K562 (cell line): ENCODE measurements at regions not wholly inside any gene's neighbourhood (a gene's known extent, or its start where the extent isn't known, plus 50 kb on each side); places are given as distances from the start of the nearest gene placed in this dataset.
A peak's percentile ranks its signal among the peaks of the same experiment; 100 is the strongest.

ENCODE experiments used
- ARHGAP35 ChIP-seq: fragments of 450-650 bp; IDR thresholded peaks from 2 replicates; pipeline ENCODE4 v1.6.1; 2018; ENCODE audit not compliant: partially characterized antibody
- E2F4 ChIP-seq: sonication (generic); formaldehyde crosslinking; IDR thresholded peaks from 2 replicates; pipeline ENCODE4 v1.8.0; 2022; ENCODE audit warnings: mild to moderate bottlenecking, low read depth, missing genetic modification reagents
- FOXP1 ChIP-seq: sonication (generic); formaldehyde crosslinking; IDR thresholded peaks from 2 replicates; pipeline ENCODE4 v1.8.0; 2022; ENCODE audit warnings: mild to moderate bottlenecking, missing genetic modification reagents
- GATAD2A ChIP-seq: fragments of 450-650 bp; IDR thresholded peaks from 2 replicates; pipeline ENCODE4 v1.6.1; 2017
- GTF2E2 ChIP-seq: fragments of 200-800 bp; sonication (Bioruptor generic); IDR thresholded peaks from 2 replicates; pipeline ENCODE4 v1.6.1; 2016; ENCODE audit warnings: missing genetic modification characterization, missing compliant biosample characterization
- HDAC6 ChIP-seq: IDR thresholded peaks from 2 replicates; pipeline ENCODE4 v1.6.1; 2012; ENCODE audit warnings: low read depth, mild to moderate bottlenecking, control low read depth, inconsistent platforms, low read length, moderate library complexity
- HLTF ChIP-seq: fragments of 450-650 bp; IDR thresholded peaks from 2 replicates; pipeline ENCODE4 v1.6.1; 2016
- HMGN3 ChIP-seq: IDR thresholded peaks from 2 replicates; pipeline ENCODE4 v1.6.1; 2011; ENCODE audit warnings: borderline replicate concordance, low read depth, mild to moderate bottlenecking, mixed read lengths, low read length; ENCODE audit not compliant: insufficient read length; ENCODE audit errors: extremely low read depth
- KDM1A ChIP-seq, 2 experiments: fragments of 450-650 bp; IDR thresholded peaks; 2 replicates each; pipeline ENCODE4 v1.6.1; 2016; ENCODE audit warnings: mild to moderate bottlenecking in 2 of 2
- MNT ChIP-seq, 2 experiments: fragments of 450-650 bp; conservative IDR thresholded peaks; 2 replicates each; pipeline ENCODE4 v1.6.1; 2017; ENCODE audit warnings: mild to moderate bottlenecking in 2 of 2, moderate library complexity in 2 of 2
- MTF1 ChIP-seq: fragments of 250-450 bp; sonication (Bioruptor Pico); IDR thresholded peaks from 2 replicates; pipeline ENCODE4 v1.9.0; 2021; ENCODE audit warnings: moderate library complexity, mild to moderate bottlenecking, inconsistent platforms, borderline replicate concordance
- NCOA6 ChIP-seq: fragments of 450-650 bp; IDR thresholded peaks from 2 replicates; pipeline ENCODE4 v1.6.1; 2017; ENCODE audit warnings: mild to moderate bottlenecking
- POLR2G ChIP-seq: fragments of 200-400 bp; formaldehyde crosslinking; IDR thresholded peaks from 2 replicates; pipeline ENCODE4 v1.6.1; 2017; ENCODE audit warnings: low read depth, mild to moderate bottlenecking, antibody characterized with exemption, low read length, moderate library complexity
- POLR3G ChIP-seq: IDR thresholded peaks from 2 replicates; pipeline ENCODE4 v1.6.1; 2011; ENCODE audit not compliant: insufficient read length, insufficient replicate concordance; ENCODE audit errors: extremely low read depth
- POU5F1 ChIP-seq: fragments of 150-350 bp; IDR thresholded peaks from 2 replicates; pipeline ENCODE4 v1.6.1; 2014; ENCODE audit warnings: borderline replicate concordance, low read length, low read depth, mild to moderate bottlenecking; ENCODE audit not compliant: partially characterized antibody
- PPARD ChIP-seq: fragments of 250-450 bp; sonication (Bioruptor Pico); IDR thresholded peaks from 2 replicates; pipeline ENCODE4 v1.8.0; 2022; ENCODE audit warnings: inconsistent platforms, mild to moderate bottlenecking, moderate library complexity
- SLC30A9 ChIP-seq: fragments of 250-450 bp; sonication (Bioruptor Pico); IDR thresholded peaks from 2 replicates; pipeline ENCODE4 v1.8.0; 2022; ENCODE audit warnings: mild to moderate bottlenecking, moderate library complexity
- SMAD1 ChIP-seq: fragments of 150-350 bp; IDR thresholded peaks from 2 replicates; pipeline ENCODE4 v1.6.1; 2014; ENCODE audit warnings: low read length, low read depth; ENCODE audit not compliant: partially characterized antibody
- TCF7L2 ChIP-seq: fragments of 150-350 bp; IDR thresholded peaks from 2 replicates; pipeline ENCODE4 v1.6.1; 2016; ENCODE audit warnings: low read depth, mild to moderate bottlenecking, low read length, moderate library complexity
- TRIM28 ChIP-seq: fragments of 450-650 bp; IDR thresholded peaks from 2 replicates; pipeline ENCODE4 v1.6.1; 2017
- ZNF197 ChIP-seq: fragments of 200-800 bp; sonication (Bioruptor generic); IDR thresholded peaks from 2 replicates; pipeline ENCODE4 v1.6.1; 2016; ENCODE audit warnings: low read depth, missing genetic modification characterization, missing compliant biosample characterization
- ZNF764 ChIP-seq: fragments of 250-450 bp; sonication (Bioruptor Pico); IDR thresholded peaks from 2 replicates; pipeline ENCODE4 v1.4.0; 2020; ENCODE audit warnings: low read depth, mild to moderate bottlenecking, moderate library complexity
- ZNF830 ChIP-seq: fragments of 250-450 bp; sonication (Bioruptor Pico); IDR thresholded peaks from 2 replicates; pipeline ENCODE4 v1.5.0; 2021; ENCODE audit warnings: mild to moderate bottlenecking

- TF ChIP-seq SMAD1 (no peak), MNT (conservative IDR thresholded peaks at IDR 0.05) (no peak), FOXP1 (CRISPR knock-in tag) (no peak), E2F4 (CRISPR knock-in tag) (no peak), GATAD2A (peak; percentile 98), ARHGAP35 (no peak), ZNF830 (CRISPR knock-in tag) (0 out of 2 replicates have a peak, but pooled peaks have one; percentile 79), POU5F1 (no peak), HDAC6 (no peak), ZNF764 (no peak; the same call in 1 of the 2 replicates), PPARD (CRISPR knock-in tag) (peak; percentile 77; the same call in 1 of the 2 replicates), SLC30A9 (no peak), HMGN3 (no peak), KDM1A (IDR thresholded peaks at IDR 0.05) (no peak), MTF1 (CRISPR knock-in tag) (peak; percentile 93), POLR2G (no peak), NCOA6 (no peak), GTF2E2 (tag) (no peak; the same call in 1 of the 2 replicates), TRIM28 (no peak), TCF7L2 (no peak), POLR3G (no peak), HLTF (no peak), ZNF197 (CRISPR knock-in tag) (peak; percentile 99)
Measured at GRCh38 chr12:32021346-32021773, 62.1 kb downstream of the RESF1 start (continued).
